ENCODE measurements at regions not wholly inside any gene's neighbourhood (a gene's known extent, or its start where the extent isn't known, plus 50 kb on each side); places are given as distances from the start of the nearest gene placed in this dataset.
A peak's percentile ranks its signal among the peaks of the same experiment; 100 is the strongest.
"Not testable (repeated sequence)": the region's sequence is repeated elsewhere in the genome, so short reads cannot be mapped to it uniquely, and the experiment has no call there.

DNA sequence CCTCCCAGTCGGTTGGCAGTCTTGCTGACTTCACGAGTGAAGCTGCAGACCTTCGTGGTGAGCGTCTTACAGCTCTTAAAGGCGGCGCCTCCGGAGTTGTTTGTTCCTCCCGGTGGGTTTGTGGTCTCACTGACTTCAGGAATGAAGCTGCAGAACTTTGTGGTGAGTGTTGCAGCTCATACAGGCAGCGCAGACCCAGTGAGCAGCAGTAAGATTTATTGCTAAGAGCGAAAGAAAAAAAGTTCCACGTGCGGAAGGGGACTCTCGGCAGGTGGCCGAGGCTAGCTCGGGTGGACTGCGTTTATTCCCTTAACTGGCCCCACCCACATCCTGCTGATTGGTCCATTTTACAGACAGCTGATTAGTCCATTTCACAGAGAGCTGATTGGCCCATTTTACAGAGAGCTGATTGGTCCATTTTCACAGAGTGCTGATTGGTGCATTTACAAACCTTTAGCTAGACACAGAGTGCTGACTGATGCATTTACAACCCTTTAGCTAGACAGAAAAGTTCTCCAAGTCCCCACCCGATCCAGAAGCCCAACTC is 240.3 kb downstream of the LRATD1 start:
- no peaks in the 10 kb centered on the region for H3K9me3 ChIP-seq (ENCODE audit: control insufficient read depth, low read length, poor library complexity, severe bottlenecking)
- Mint-ChIP-seq H3K27ac (no peak overlapping the region), H3K4me3 (no peak overlapping the region), H3K4me1 (no peaks in the 10 kb centered on the region), H3K36me3 (ENCODE audit: low read depth) (no peaks in the 10 kb centered on the region), H3K27me3 (no peaks in the 10 kb centered on the region)
- DNase-seq (no peak), ATAC-seq (no peak)

DNA sequence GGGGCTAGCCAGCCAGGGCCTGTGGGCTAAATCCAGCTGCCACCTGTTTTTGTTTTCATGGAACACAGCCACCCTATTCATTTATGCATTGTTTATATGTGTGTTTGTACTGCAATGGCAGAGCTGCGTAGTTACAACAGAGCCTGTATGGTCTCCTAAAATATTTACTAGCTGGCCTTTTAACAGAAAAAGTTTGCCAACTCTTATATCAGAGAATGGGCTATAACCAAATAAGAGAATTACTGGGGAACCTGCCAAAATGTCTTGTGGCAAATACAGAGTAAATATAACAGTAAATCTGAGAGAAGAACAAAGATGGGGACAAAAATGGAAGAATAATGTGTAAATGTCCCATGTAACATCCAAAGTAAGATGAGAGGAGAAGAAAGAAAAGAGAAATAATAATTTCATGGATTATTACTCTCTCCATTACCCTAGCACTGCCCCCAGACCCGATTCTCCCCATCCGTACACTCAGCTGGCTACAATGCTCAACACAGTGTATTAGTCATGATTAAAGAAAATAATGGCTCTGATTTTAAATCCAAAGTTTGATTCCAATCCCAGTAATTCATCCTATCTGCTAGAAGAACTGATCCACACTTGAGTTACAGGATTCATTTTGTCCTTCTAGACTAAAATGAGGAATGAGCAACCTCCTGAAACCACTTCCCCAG is 249.3 kb downstream of the LRATD1 start:
- no peaks in the 10 kb centered on the region for H3K4me1 Mint-ChIP-seq

DNA sequence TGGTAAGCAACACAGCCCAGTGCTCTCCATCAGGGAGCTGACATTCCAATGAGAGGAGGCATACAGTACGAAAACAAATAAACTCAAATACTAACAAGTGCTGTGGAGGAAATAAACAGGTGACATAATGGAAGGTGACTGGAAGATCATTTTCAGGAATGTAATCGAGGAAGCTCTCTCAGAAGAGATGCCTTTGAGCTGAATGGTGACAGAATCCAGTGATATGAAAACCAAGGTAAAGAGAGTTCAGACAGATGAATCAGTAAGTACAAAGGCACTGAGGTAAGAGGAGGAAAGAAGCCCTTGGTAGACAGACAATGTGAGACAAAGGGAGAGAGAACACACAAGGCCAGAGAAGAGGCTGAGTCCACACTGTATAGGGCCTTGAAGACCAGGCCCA is 252.1 kb downstream of the LRATD1 start:
- H3K4me1 Mint-ChIP-seq: no peaks in the 10 kb centered on the region
- no peak overlapping the region for H3K4me3 Mint-ChIP-seq
- ATAC-seq (no peak), DNase-seq (no peak)
- H3K27me3 Mint-ChIP-seq: no peaks in the 10 kb centered on the region
- H3K27ac Mint-ChIP-seq: no peak overlapping the region
- no peaks in the 10 kb centered on the region for H3K9me3 ChIP-seq (ENCODE audit: control insufficient read depth, low read length, poor library complexity, severe bottlenecking)
- no peaks in the 10 kb centered on the region for H3K36me3 Mint-ChIP-seq (ENCODE audit: low read depth)

More for the DNA sequence above, 249.3 kb downstream of the LRATD1 start:
- H3K27ac Mint-ChIP-seq: no peak overlapping the region
- H3K27me3 Mint-ChIP-seq: no peaks in the 10 kb centered on the region
- no peak for DNase-seq
- H3K36me3 Mint-ChIP-seq (ENCODE audit: low read depth): no peaks in the 10 kb centered on the region
- no peaks in the 10 kb centered on the region for H3K9me3 ChIP-seq (ENCODE audit: control insufficient read depth, low read length, poor library complexity, severe bottlenecking)
- no peak for ATAC-seq
- no peak overlapping the region for H3K4me3 Mint-ChIP-seq

DNA sequence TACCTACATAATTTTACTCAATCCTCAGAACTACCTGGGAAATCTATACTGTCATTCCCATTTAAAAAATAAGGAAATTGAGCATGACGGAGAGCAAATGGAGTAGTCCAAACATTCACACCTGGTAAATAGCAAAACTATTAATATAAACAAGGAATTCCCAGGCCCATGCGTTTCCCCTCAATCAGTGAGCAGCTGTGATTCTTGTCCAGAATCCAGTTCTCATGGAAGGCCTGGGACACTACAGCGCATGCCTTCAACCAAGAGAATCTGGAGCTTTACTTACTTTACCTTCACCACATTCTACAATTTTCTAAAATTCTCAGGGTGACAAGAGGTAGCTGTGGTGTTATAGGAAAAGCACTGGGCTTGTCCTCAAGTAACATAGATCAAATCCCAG is 259.0 kb downstream of the LRATD1 start:
- ATAC-seq (no peak), DNase-seq (no peak)
- no peaks in the 10 kb centered on the region for H3K9me3 ChIP-seq (ENCODE audit: control insufficient read depth, low read length, poor library complexity, severe bottlenecking)
- Mint-ChIP-seq H3K4me3 (no peak overlapping the region), H3K27me3 (peaks cover 7% of the 10 kb centered on the region), H3K4me1 (no peaks in the 10 kb centered on the region), H3K36me3 (ENCODE audit: low read depth) (no peaks in the 10 kb centered on the region), H3K27ac (no peak overlapping the region)

DNA sequence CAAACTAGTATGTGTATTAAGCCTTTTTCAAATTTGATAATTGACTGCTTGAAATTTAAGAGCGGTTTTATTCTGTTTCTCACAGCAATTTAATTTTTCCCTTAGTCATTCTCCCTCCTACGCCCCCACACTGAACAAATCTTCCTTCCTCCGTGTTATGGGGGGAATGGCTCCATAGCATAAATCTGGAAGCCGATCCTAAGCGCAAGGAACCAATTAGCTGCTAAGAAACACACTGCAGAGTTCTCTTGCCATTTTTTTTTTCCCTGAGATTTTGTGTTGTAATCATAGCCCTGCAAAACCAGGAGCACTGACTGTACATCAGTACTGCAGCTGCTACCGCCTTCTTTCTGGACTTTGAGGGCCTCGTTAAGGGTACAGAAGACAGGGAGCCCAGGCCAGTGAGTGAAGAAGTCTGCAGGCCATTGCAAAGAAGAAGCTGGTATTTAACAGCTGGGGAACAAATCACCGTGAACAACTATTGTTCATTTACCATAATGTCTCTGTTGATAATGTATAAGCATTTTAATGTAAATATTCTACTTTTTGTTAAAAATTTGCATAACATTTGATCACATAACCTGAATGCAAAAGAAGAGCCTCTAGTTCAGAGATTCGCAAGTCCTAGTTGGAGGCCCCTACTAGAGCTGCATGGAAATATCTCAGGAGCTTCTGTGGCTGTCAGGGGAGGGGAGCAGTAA is 264.0 kb downstream of the LRATD1 start:
- Mint-ChIP-seq H3K27ac (no peak overlapping the region), H3K36me3 (ENCODE audit: low read depth) (no peaks in the 10 kb centered on the region), H3K27me3 (peaks cover 20% of the 10 kb centered on the region), H3K4me3 (no peak overlapping the region), H3K4me1 (no peaks in the 10 kb centered on the region)
- H3K9me3 ChIP-seq (ENCODE audit: control insufficient read depth, low read length, poor library complexity, severe bottlenecking): peaks cover 3% of the 10 kb centered on the region
- no peak for DNase-seq
- no peak for ATAC-seq

DNA sequence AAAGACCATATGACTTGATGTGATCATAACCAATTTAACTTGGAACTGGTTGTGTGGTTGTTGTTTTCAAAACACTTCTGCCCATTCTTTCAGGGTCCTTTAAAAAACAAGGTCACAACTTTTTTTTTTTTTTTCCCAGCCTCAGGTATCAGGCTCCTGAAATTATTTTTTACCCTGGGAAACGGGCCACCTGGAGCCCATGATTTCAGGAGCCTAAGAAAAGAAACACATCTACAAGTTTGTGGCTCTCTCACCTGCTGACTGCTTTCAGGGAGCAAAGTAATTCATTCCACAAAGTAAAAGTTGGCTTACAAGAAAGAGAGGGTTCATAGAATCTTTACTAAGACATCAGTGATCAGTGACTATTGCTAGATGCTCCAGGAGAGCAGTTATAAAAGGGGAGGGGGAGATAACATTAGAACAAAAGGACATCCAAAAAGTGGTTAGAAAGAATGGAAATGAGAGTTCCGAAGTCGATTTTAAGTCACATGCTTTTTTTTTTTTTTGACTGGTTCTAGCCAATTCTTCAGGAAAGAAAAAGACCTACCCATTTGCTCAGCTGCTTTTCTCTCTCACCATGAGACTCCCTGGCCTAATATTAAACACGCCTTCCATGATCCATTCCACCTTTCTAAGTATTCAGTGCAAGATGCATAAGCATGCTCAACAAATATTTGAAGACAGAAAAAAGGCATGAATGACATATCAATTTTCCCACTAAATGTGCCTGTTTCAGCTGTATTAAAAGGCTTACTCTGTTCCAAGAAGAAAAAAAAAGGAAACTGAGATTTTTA is 267.3 kb downstream of the LRATD1 start:
- Mint-ChIP-seq H3K4me1 (no peaks in the 10 kb centered on the region), H3K27me3 (peaks cover 24% of the 10 kb centered on the region), H3K27ac (no peak overlapping the region), H3K4me3 (no peak overlapping the region), H3K36me3 (ENCODE audit: low read depth) (peaks cover 2% of the 10 kb centered on the region)
- no peak for DNase-seq
- H3K9me3 ChIP-seq (ENCODE audit: control insufficient read depth, low read length, poor library complexity, severe bottlenecking): peaks cover 3% of the 10 kb centered on the region
- ATAC-seq: no peak

DNA sequence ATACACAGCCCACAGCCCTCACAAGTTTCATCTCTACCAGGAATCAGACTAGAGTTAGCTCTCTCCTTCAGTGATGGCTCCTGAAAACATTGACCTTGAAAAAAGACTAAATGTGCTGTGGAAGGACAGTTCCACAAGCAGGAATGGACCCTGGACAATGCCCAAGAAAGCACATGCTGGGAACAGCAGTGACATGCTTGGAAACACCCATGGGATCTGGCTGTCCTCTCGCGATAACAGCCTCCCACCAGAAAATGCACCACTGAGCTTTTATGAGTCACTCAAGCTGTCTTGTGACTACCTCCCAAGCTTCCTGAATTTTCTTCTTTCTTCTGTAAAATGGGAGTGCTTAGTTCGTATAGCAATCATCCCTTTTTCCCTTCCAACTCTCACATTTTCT is 269.2 kb downstream of the LRATD1 start:
- DNase-seq (no peak), ATAC-seq (no peak)
- H3K36me3 Mint-ChIP-seq (ENCODE audit: low read depth): peaks cover 2% of the 10 kb centered on the region
- H3K4me1 Mint-ChIP-seq: no peaks in the 10 kb centered on the region
- H3K27ac Mint-ChIP-seq: no peak overlapping the region
- H3K9me3 ChIP-seq (ENCODE audit: control insufficient read depth, low read length, poor library complexity, severe bottlenecking): peaks cover 3% of the 10 kb centered on the region
- no peak overlapping the region for H3K4me3 Mint-ChIP-seq
- H3K27me3 Mint-ChIP-seq: peaks cover 36% of the 10 kb centered on the region

DNA sequence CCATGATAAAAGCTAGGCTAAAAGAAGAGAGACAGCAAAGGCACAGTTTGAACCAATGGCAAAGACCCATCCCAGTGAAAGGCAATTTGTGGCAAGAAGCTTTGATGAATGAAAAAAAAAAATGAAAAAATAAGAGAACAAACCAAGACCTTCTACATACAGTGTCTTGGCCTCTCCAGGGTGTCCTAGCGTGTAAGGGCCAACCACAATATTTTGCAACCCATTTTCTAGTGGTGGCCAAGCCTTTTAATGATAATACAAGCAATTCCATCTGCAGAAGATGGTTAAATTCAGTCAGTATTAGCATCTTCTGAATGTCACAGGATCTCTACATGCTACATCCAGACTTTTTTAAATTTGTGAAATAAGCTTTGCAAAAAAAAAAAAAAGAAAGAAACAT is 270.4 kb downstream of the LRATD1 start:
- no peak for ATAC-seq
- DNase-seq: no peak
- H3K4me1 Mint-ChIP-seq: no peaks in the 10 kb centered on the region
- H3K9me3 ChIP-seq (ENCODE audit: control insufficient read depth, low read length, poor library complexity, severe bottlenecking): peaks cover 3% of the 10 kb centered on the region
- peaks cover 40% of the 10 kb centered on the region for H3K27me3 Mint-ChIP-seq
- H3K4me3 Mint-ChIP-seq: no peak overlapping the region
- H3K27ac Mint-ChIP-seq: no peak overlapping the region
- peaks cover 2% of the 10 kb centered on the region for H3K36me3 Mint-ChIP-seq (ENCODE audit: low read depth)

DNA sequence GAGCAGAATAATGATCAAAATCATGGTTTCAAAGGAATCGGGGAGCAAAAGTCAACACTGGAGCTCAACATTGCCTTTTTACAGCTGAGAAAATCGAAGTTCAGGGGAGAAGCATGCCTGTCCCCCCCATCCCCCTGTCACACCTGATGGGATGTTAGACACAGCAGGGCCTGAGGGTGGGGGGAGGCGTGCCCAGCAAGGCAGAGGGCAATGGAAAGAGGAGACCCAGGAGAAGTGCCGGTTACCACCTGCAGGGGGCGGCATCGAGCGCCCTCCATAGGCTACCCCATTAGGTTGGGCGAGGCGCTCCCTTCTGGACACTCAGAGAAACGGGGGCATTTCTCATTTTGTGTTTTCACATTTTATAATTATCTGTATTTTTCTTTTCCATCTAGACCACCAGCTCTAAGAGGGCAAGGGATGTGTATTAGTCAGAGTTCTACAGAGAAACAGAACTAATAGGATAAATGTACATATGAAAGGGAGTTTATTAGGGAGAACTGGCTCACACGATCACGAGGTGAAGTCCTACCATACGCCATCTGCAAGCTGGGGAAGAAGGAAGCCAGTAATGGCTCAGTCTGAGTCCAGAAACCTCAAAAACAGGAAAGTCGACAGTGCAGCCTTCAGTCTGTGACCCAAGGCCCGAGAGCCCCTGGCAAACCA is 271.3 kb downstream of the LRATD1 start:
- H3K27me3 Mint-ChIP-seq: peaks cover 40% of the 10 kb centered on the region
- no peak overlapping the region for H3K27ac Mint-ChIP-seq
- no peaks in the 10 kb centered on the region for H3K4me1 Mint-ChIP-seq
- no peak overlapping the region for H3K4me3 Mint-ChIP-seq
- H3K36me3 Mint-ChIP-seq (ENCODE audit: low read depth): peaks cover 2% of the 10 kb centered on the region
- DNase-seq: peak; percentile 9 to 22 (median 12)
- peaks cover 3% of the 10 kb centered on the region for H3K9me3 ChIP-seq (ENCODE audit: control insufficient read depth, low read length, poor library complexity, severe bottlenecking)
- peak; percentile 69 for ATAC-seq

DNA sequence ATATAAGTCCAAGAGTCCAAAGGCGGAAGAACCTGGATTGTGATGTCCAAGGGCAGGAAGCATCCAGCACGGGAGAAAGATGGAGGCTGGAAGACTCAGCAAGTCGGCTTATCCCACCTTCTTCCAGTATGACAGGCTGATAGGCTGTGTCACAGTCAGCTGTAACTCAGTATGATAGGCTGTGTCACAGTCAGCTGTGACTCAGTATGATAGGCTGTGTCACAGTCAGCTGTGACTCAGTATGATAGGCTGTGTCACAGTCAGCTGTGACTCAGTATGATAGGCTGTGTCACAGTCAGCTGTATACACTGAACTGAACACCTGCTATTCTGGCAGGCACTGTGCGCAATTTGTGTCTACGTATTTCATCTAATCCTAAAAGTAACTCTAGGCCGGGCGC is 271.9 kb downstream of the LRATD1 start:
- H3K27ac Mint-ChIP-seq; H3K4me1 Mint-ChIP-seq; H3K36me3 Mint-ChIP-seq (ENCODE audit: low read depth); H3K9me3 ChIP-seq (ENCODE audit: control insufficient read depth, low read length, poor library complexity, severe bottlenecking); ATAC-seq; DNase-seq; H3K4me3 Mint-ChIP-seq: not testable (repeated sequence)
- H3K27me3 Mint-ChIP-seq: peaks cover 40% of the 10 kb centered on the region

DNA sequence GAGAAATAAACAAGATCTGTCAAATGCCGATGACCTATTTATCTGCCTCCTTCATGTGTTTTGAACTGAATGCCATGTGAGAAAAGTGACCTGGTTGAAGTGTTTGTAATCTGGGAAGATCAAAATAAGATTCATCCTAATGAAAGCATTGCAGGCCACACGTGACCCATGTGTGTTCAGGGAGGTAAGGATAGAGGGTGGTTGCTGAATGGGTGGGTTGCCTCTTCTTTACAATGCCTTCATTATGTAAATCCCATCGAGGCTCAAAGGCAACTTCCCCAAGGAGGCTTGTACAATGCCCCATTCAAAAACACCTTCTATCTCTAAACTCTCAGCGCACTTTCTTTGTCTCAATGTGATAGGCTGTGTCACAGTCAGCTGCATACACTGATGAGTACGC is 273.1 kb downstream of the LRATD1 start:
- ATAC-seq (no peak), DNase-seq (no peak)
- peaks cover 2% of the 10 kb centered on the region for H3K9me3 ChIP-seq (ENCODE audit: control insufficient read depth, low read length, poor library complexity, severe bottlenecking)
- Mint-ChIP-seq H3K27me3 (peaks cover 34% of the 10 kb centered on the region), H3K4me1 (peaks cover 3% of the 10 kb centered on the region), H3K4me3 (no peak overlapping the region), H3K27ac (no peak overlapping the region), H3K36me3 (ENCODE audit: low read depth) (peaks cover 2% of the 10 kb centered on the region)

DNA sequence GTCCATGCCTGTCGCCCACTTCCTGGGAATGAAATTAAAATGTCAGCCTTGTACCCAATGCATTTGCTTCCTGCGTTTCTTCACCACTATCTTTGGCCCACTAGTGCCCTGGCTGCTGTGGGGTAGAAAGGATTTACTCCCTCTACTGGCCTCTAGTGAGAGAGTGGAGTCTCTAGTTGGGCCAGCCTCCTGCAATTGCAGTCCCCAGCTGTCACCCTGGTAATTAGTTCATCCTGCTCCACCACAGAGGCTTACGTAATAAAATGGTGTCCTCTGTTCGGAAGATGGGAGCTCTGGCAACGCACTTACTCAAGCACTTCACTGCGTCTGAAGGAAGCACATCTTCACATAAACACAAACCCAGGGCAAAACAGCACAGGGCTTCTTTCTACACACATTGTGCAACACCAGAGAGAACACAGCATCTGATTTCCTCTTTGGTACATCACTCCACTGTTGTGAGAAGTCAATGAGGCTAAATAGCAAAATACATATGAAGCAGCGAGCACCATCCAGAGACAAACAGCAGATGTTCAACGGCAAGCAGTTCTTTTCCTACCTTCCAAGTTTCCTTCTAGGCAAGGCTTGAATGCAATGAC is 274.6 kb downstream of the LRATD1 start:
- H3K9me3 ChIP-seq (ENCODE audit: control insufficient read depth, low read length, poor library complexity, severe bottlenecking): no peaks in the 10 kb centered on the region
- Mint-ChIP-seq H3K27me3 (peaks cover 23% of the 10 kb centered on the region), H3K27ac (no peak overlapping the region), H3K4me1 (peaks cover 3% of the 10 kb centered on the region), H3K36me3 (ENCODE audit: low read depth) (peaks cover 2% of the 10 kb centered on the region), H3K4me3 (no peak overlapping the region)
- DNase-seq: no peak
- no peak for ATAC-seq
